Activated CD4-positive, alpha-beta T cell treated with anti-CD3 and anti-CD28 coated beads, Interleukin-2, amount 50 U/mL, for 48 hours (primary cell): ENCODE measurements at regions not wholly inside any gene's neighbourhood (a gene's known extent, or its start where the extent isn't known, plus 50 kb on each side); places are given as distances from the start of the nearest gene placed in this dataset.
A peak's percentile ranks its signal among the peaks of the same experiment; 100 is the strongest.

Experiments
- DNase-seq, 2 experiments: peaks; one replicate each; pipeline ENCODE4 v3.0.0-alpha.2; 2020

- no peak for DNase-seq
These were observed 156.5 kb upstream of the USP15 start for GRCh38 chr12:62103748-62104147.

GRCh38 chr12:62106547-62107185 is 153.5 kb upstream of the USP15 start:
- no peak for DNase-seq

GRCh38 chr12:62113366-62114011 is 146.7 kb upstream of the USP15 start:
- no peak for DNase-seq

DNA sequence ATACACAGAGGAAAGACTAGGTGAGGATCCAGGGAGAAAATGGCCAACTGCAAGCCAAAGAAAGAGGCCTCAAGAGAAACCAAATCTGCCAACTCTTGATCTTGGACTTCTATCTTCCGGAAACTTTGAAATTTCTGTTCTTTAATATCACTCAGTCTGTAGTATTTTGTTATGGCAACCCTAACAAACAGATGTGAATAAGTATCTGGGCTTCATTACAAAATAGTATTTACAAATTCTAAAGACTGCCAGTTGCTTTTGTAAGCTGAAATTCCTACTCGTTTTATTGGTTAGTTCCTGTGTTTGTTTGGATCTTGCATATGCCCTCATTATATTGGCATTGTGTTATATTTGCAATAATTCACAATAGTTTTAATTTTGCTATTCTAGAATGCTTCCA is 143.2 kb upstream of the USP15 start:
- no peak for DNase-seq

- peak; percentile 21 to 30 for DNase-seq
These were observed 136.4 kb upstream of the USP15 start for GRCh38 chr12:62123721-62124203.

GRCh38 chr12:62127516-62127915 is 132.7 kb upstream of the USP15 start:
- no peak for DNase-seq

- no peak for DNase-seq
These were observed 131.8 kb upstream of the USP15 start for GRCh38 chr12:62128175-62128975.

DNA sequence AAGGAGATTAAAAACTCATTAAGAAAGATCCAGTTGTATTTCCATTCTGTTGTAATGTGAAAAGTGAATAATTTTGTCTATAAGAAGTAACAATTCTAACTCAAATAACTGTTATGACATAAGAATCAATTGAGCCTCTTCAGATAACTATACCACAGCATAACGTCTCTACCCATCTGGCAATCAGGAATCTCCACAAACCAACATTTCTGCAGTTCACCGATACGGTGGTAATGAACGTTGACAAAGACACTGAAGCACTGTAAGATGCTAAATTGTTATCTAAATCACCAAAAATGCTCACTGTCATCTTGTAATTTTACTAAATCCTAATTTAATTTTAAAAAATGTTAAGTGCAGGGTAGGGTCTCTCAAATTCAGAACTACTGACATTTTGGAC is 130.9 kb upstream of the USP15 start:
- no peak for DNase-seq

GRCh38 chr12:62130402-62130801 is 129.8 kb upstream of the USP15 start:
- DNase-seq: no peak

- no peak for DNase-seq
These were observed 129.2 kb upstream of the USP15 start for GRCh38 chr12:62130834-62131552.

DNA sequence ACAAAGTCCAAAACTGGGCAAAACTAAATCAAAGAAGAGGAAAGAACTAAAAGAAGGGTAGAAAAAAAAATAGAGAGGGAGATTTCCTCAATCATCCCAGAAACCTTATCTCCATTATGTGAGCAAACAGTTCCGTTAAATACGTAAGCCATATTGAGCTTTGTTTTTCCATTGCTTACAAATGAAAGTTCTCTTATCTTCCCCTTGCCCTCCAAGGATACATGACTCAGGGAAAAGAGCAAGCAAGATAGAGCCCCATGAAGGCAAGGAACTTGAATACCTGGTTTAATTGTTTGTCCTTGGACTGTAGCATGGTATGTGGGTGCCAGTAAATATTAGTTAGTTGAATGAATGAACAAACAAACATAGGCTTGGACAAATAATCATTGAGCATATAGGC is 126.8 kb upstream of the USP15 start:
- no peak for DNase-seq

DNA sequence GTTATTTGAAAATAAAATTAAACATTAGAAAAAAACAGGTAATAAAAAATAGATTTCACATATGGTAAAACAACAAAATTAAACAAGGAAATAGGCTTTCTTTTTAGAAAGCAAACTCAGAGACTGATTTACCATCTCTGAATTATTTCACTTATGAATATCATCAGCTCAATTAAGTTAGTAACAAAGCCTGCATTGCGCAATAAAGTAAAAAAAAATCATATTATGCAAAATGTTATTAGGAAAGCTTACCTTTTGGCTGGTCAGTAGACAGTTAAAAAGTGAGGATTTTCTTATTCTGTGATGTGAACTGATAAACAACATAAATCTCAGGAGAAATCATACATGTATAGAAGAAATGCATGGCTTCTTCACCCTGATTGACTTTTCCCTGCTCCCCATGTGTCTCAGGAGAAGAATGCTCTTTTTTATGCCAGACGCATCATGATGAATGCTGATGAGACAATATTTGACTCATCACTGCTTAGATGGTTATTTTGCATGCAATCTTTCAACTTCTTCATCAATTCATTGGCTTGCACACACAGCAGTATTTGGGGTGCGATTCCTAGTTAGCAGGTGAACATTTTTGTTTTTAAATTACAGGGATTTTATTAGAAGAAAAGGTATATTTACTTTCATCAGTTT is 124.5 kb upstream of the USP15 start:
- no peak for DNase-seq

GRCh38 chr12:62136496-62136895 is 123.7 kb upstream of the USP15 start:
- DNase-seq: no peak

- no peak for DNase-seq
These were observed 121.7 kb upstream of the USP15 start for GRCh38 chr12:62138527-62138926.

- DNase-seq: no peak
These were observed 113.9 kb upstream of the USP15 start for GRCh38 chr12:62146318-62146717.

DNA sequence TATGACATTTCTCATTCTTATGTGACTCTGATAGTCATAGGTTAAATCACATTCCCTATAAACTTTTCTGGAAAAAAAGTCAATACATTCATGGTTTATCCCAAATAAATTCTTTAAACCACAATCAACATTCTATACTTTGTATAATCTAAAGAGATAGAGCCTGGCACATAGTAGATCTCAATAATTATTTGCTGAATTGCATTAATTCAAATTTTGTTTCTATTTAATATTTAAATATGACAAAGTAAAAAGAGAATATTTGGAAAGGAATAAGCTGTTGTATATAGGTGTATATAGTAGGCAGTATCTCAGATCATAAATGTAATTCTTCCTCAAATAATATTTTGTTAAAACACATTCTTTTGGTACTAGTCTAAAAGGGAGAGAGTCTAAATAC is 102.2 kb upstream of the USP15 start:
- DNase-seq: no peak

DNA sequence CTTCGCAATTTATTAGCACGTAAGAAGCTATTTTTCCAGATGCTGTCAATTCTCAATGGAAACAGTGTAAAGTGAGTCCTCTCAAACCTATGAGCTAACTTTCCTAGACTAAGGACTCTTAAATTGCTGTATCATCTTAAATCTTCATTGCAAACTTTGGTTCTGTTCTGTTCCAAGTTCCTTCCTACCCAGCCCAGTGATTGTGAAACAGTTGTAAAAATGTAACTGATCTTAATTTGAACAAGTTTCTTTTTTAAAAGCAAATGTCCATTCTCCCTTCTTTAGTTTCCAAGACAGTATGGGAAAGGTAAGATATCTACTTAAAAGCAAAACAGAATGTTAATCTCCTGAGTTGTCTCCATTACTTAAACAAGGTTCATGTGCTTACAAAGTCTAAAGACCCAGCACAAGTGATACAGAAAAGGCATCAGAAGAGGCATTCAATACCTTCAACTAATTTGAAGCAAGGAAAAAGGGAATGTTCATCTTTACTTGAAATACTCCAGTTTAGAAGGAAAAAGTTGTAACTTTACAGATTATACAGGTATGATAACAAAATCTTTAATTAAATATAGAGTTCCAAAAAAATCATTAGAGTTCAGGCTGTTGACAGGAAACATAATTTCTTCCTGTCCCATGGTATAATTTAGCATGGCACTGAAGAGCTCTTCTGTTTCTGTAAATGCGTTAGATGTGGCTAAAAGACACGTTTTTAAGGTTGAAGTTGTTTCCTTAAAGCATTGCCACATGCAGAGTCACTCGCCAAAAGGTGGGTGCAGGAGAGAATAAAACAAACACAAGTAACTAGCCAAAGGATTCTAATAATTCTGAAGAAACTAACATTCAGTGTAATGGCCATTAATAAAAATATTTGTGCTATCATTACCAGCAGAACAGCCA is 101.5 kb upstream of the USP15 start:
- no peak for DNase-seq

GRCh38 chr12:62162214-62162613 is 98.0 kb upstream of the USP15 start:
- no peak for DNase-seq

GRCh38 chr12:62163368-62163767 is 96.8 kb upstream of the USP15 start:
- no peak for DNase-seq

GRCh38 chr12:62164036-62164435 is 96.2 kb upstream of the USP15 start:
- DNase-seq: no peak

GRCh38 chr12:62166525-62166924 is 93.7 kb upstream of the USP15 start:
- DNase-seq: no peak

DNA sequence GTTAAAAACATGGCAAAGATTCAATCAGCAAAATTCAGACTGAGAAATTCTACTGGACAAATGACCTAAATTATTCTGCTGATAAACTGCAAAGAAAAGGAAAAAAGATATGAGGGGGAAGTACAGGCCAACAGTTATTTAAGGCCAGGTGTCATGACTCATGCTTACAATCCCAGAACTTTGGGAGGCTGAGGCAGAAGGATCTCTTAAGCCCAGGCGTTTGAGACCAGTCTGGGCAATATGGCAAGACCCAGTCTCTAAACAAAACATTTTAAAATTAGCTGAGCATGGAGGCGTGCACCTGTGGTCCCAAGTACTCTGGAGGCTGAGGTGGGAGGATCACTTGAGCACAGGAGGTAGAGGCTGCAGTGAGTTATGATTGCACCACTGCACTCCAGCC is 91.8 kb upstream of the USP15 start:
- DNase-seq: no peak
